ENCODE measurements at regions not wholly inside any gene's neighbourhood (a gene's known extent, or its start where the extent isn't known, plus 50 kb on each side); places are given as distances from the start of the nearest gene placed in this dataset.

DNA sequence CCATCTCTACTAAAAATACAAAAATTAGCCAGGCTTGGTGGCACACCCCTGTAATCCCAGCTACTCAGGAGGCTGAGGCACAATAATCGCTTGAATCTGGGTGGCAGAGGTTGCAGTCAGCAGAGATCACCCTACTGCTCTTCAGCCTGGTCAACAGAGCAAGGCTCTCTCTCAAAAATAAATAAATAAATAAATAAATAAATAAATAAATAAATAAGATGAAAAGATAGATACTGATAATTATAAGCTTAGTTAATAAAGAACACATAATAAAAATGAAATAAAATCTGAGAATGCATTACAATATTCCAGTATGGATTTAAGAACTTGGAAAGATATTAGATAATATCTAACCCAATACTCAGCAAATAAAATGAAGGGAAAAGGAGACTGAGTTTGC, 235.9 kb upstream of the DAB1 start:
- H3K9ac ChIP-seq (ENCODE audit: low read length) = no peak overlapping the region
- H3K27ac ChIP-seq (ENCODE audit: low read depth, low read length) = no peak overlapping the region
- no peaks in the 10 kb centered on the region for H4K20me1 ChIP-seq (ENCODE audit: low read depth, low read length)
- H3F3A ChIP-seq (ENCODE audit: insufficient read depth) = no peaks in the 10 kb centered on the region
- H3K27me3 ChIP-seq (ENCODE audit: low read length) = no peaks in the 10 kb centered on the region
- H3K4me3 ChIP-seq (ENCODE audit: insufficient read depth, low read length, poor library complexity, severe bottlenecking) = no peak overlapping the region
- H2AFZ ChIP-seq (ENCODE audit: low read depth, low read length, severe bottlenecking) = no peak overlapping the region
- no peaks in the 10 kb centered on the region for H3K9me3 ChIP-seq (ENCODE audit: insufficient read depth, low read length)
- H3K9me2 ChIP-seq (replicated peaks; ENCODE audit: insufficient read depth, low read length) = no peaks in the 10 kb centered on the region
- no peak overlapping the region for H3K4me2 ChIP-seq (ENCODE audit: low read depth, low read length, poor library complexity, severe bottlenecking)
- TF ChIP-seq EZH2phosphoT487 (conservative IDR thresholded peaks at IDR 0.05; ENCODE audit: low read length) = no peak
- TF ChIP-seq, protein P1, sequence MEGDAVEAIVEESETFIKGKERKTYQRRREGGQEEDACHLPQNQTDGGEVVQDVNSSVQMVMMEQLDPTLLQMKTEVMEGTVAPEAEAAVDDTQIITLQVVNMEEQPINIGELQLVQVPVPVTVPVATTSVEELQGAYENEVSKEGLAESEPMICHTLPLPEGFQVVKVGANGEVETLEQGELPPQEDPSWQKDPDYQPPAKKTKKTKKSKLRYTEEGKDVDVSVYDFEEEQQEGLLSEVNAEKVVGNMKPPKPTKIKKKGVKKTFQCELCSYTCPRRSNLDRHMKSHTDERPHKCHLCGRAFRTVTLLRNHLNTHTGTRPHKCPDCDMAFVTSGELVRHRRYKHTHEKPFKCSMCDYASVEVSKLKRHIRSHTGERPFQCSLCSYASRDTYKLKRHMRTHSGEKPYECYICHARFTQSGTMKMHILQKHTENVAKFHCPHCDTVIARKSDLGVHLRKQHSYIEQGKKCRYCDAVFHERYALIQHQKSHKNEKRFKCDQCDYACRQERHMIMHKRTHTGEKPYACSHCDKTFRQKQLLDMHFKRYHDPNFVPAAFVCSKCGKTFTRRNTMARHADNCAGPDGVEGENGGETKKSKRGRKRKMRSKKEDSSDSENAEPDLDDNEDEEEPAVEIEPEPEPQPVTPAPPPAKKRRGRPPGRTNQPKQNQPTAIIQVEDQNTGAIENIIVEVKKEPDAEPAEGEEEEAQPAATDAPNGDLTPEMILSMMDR (IDR thresholded peaks at IDR 0.05; ENCODE audit: insufficient read depth, low read length, poor library complexity, severe bottlenecking) = no peak
- H3K36me3 ChIP-seq (ENCODE audit: low read length) = no peaks in the 10 kb centered on the region
- H3K79me2 ChIP-seq (ENCODE audit: insufficient read depth, low read length) = no peaks in the 10 kb centered on the region

DNA sequence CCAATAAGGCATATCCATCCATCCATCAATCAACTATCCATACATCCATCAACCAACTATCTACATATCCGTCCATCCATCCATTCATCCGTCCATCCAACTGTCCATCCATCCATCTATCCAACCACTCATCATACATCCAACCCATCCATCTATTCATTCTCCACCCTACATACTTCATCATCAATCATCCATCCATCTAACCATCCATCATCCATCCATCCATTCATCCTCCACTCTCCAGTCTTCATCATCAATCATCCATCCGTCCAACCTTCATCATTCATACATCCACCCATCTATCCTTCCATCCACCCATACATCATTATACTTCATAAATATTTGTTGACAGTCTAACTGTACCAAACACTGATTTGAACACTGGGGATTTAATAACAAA, 231.3 kb upstream of the DAB1 start:
- Histone ChIP-seq H3K27me3 (ENCODE audit: low read length) (no peaks in the 10 kb centered on the region), H3K4me2 (ENCODE audit: low read depth, low read length, poor library complexity, severe bottlenecking) (no peak overlapping the region), H3K9ac (ENCODE audit: low read length) (no peak overlapping the region), H3F3A (ENCODE audit: insufficient read depth) (no peaks in the 10 kb centered on the region), H2AFZ (ENCODE audit: low read depth, low read length, severe bottlenecking) (no peak overlapping the region), H3K79me2 (ENCODE audit: insufficient read depth, low read length) (no peaks in the 10 kb centered on the region), H3K9me3 (ENCODE audit: insufficient read depth, low read length) (no peaks in the 10 kb centered on the region), H3K9me2 (replicated peaks; ENCODE audit: insufficient read depth, low read length) (no peaks in the 10 kb centered on the region), H3K36me3 (ENCODE audit: low read length) (no peaks in the 10 kb centered on the region), H3K27ac (ENCODE audit: low read depth, low read length) (no peak overlapping the region), H4K20me1 (ENCODE audit: low read depth, low read length) (no peaks in the 10 kb centered on the region), H3K4me3 (ENCODE audit: insufficient read depth, low read length, poor library complexity, severe bottlenecking) (no peak overlapping the region)
- TF ChIP-seq, protein P1 (IDR thresholded peaks at IDR 0.05; ENCODE audit: insufficient read depth, low read length, poor library complexity, severe bottlenecking) = no peak

DNA sequence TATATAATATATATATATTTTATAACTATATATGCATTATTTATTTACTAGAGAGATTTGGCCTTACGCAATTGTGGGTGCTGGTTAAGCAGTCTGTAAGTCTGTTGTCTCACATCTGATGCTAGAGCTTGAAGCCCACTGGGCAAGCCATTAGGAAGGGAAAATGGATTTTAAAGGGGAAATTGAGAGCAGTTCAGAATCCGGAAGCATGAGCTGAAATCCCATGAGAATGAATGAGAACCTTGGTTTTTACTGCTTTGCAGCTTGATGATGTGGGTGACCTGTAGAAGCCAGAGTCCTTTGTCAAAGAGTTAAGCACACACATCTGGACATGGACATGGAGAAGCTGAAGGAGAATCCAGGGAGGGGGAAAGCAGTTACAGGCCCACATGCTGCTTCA, 220.8 kb upstream of the DAB1 start:
- H3K4me2 ChIP-seq (ENCODE audit: low read depth, low read length, poor library complexity, severe bottlenecking) = no peak overlapping the region
- no peaks in the 10 kb centered on the region for H3K27me3 ChIP-seq (ENCODE audit: low read length)
- no peak overlapping the region for H3K27ac ChIP-seq (ENCODE audit: low read depth, low read length)
- H4K20me1 ChIP-seq (ENCODE audit: low read depth, low read length) = no peaks in the 10 kb centered on the region
- no peak overlapping the region for H3K9ac ChIP-seq (ENCODE audit: low read length)
- no peak overlapping the region for H2AFZ ChIP-seq (ENCODE audit: low read depth, low read length, severe bottlenecking)
- no peaks in the 10 kb centered on the region for H3F3A ChIP-seq (ENCODE audit: insufficient read depth)
- no peak for TF ChIP-seq EZH2phosphoT487 (conservative IDR thresholded peaks at IDR 0.05; ENCODE audit: low read length)
- TF ChIP-seq, protein P1 (IDR thresholded peaks at IDR 0.05; ENCODE audit: insufficient read depth, low read length, poor library complexity, severe bottlenecking) = no peak
- no peaks in the 10 kb centered on the region for H3K36me3 ChIP-seq (ENCODE audit: low read length)
- no peaks in the 10 kb centered on the region for H3K9me3 ChIP-seq (ENCODE audit: insufficient read depth, low read length)
- no peaks in the 10 kb centered on the region for H3K79me2 ChIP-seq (ENCODE audit: insufficient read depth, low read length)
- no peak overlapping the region for H3K4me3 ChIP-seq (ENCODE audit: insufficient read depth, low read length, poor library complexity, severe bottlenecking)
- H3K9me2 ChIP-seq (replicated peaks; ENCODE audit: insufficient read depth, low read length) = no peaks in the 10 kb centered on the region

DNA sequence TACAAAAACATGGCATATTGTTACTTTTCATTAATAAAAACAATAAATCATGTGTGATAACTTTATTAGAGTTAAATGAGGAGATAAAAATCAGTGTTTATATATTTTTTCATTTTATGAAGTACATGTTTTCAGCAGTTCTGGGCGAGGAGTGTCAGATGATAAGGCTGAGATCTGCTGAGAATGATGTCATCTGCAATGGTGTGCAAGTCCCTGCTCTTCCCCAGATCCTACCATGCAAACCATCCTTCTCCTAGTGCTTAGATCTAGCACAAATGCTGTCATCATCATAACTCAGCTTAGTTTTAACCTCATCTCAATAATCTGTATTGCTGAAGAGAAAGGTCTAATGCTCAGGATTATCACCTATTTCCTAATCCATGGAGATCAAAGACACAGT, 214.4 kb upstream of the DAB1 start:
- H3K9me3 ChIP-seq (ENCODE audit: insufficient read depth, low read length) = no peaks in the 10 kb centered on the region
- H3K36me3 ChIP-seq (ENCODE audit: low read length) = no peaks in the 10 kb centered on the region
- no peaks in the 10 kb centered on the region for H3K79me2 ChIP-seq (ENCODE audit: insufficient read depth, low read length)
- H4K20me1 ChIP-seq (ENCODE audit: low read depth, low read length) = no peaks in the 10 kb centered on the region
- no peaks in the 10 kb centered on the region for H3K27me3 ChIP-seq (ENCODE audit: low read length)
- H3K9me2 ChIP-seq (replicated peaks; ENCODE audit: insufficient read depth, low read length) = no peaks in the 10 kb centered on the region
- H3K9ac ChIP-seq (ENCODE audit: low read length) = no peak overlapping the region
- no peaks in the 10 kb centered on the region for H3F3A ChIP-seq (ENCODE audit: insufficient read depth)
- no peak overlapping the region for H3K4me2 ChIP-seq (ENCODE audit: low read depth, low read length, poor library complexity, severe bottlenecking)
- no peak overlapping the region for H2AFZ ChIP-seq (ENCODE audit: low read depth, low read length, severe bottlenecking)
- TF ChIP-seq, protein P1 (IDR thresholded peaks at IDR 0.05; ENCODE audit: insufficient read depth, low read length, poor library complexity, severe bottlenecking) = no peak
- TF ChIP-seq EZH2phosphoT487 (conservative IDR thresholded peaks at IDR 0.05; ENCODE audit: low read length) = no peak
- H3K4me3 ChIP-seq (ENCODE audit: insufficient read depth, low read length, poor library complexity, severe bottlenecking) = no peak overlapping the region
- no peak overlapping the region for H3K27ac ChIP-seq (ENCODE audit: low read depth, low read length)
